CD1c-positive myeloid dendritic cell (primary cell): ENCODE measurements at regions not wholly inside any gene's neighbourhood (a gene's known extent, or its start where the extent isn't known, plus 50 kb on each side); places are given as distances from the start of the nearest gene placed in this dataset.
A peak's percentile ranks its signal among the peaks of the same experiment; 100 is the strongest.

Experiments used
- DNase-seq: peaks from one replicate; pipeline ENCODE4 v3.0.0-alpha.2; 2016; ENCODE audit errors: extremely low spot score

DNA sequence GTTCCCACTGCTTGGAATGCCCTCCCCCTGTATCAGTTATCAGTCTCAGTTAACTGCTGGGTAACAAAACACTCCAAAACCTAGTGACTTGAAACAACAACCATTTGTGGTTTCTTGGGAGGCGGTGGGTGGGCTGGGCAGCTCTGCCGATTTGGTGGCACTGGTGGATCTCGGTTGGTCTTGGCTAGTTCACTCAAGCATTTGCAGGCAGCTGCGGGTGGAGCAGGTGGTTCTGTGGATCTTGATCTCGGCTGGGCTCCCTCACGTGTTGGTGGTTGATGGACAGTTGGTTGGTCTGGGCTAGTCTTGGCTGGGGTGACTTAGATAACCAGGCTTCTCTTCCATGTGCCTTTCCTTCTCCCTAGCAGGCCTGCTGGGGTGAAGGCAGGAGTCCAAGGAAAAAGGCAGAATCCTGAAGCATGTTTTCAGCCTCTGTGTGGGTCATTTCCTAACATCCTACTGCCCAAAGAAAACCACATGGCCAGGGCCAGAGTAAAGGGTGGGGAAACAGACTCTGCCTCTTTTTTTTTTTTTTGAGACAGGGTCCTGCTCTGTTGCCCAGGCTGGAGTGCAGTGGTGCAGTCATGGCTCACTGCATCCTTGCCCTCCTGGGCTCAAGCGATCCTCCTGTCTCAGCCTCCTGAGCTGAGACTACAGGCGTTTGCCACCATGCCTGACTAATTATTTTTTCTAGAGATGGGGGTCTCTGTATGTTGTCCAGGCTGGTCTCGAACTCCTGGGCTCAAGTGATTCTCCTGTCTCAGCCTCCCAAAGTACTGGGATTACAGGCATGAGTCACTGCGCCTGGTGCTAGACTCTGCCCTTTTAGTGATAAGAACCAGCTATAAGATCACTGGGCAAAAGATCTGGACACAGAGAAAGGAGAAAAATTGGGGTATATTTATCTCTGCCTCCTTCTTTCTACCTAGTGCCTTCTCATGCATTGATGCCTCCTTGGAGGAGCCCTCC is 183.7 kb downstream of the RGS3 start:
- DNase-seq = no peak

DNA sequence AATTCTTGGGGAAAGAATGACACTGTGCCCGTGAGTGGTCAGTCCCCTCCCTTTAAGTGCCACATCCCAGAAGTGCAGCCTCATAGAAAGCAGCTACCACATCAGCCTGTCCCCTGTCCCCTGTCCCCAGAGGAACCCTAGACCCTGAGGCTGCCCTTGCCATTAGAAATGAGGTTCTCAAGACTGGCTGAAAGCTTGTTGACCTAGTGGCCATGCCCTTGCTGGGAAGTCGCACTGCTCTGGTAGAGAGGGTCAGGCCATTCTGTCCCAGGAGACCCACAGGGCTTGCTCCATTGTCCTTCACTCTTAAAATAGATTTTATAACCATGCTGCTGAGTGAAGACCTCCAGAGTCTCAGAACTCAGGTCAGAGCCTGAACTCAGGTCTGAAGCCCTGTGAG is 184.5 kb downstream of the RGS3 start:
- DNase-seq = no peak

DNA sequence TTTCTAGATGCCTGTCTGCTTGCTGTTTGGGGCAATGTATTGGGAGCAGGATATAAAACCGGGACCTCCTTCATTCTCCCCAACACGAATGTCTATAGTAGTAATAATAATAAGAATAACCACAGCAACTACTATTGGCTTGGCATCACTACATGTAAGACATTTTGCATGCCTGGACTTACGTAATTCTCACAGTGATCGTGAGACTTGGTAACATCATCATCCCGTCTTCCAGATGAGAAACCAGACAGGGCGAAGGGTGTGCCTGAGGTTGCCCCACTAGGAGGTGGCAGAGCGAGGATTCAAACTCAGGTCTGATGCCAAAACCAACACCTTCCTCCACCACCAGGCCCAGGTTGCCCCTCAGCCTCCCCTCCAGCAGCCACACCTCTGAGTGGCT is 185.1 kb downstream of the RGS3 start:
- DNase-seq = no peak

DNA sequence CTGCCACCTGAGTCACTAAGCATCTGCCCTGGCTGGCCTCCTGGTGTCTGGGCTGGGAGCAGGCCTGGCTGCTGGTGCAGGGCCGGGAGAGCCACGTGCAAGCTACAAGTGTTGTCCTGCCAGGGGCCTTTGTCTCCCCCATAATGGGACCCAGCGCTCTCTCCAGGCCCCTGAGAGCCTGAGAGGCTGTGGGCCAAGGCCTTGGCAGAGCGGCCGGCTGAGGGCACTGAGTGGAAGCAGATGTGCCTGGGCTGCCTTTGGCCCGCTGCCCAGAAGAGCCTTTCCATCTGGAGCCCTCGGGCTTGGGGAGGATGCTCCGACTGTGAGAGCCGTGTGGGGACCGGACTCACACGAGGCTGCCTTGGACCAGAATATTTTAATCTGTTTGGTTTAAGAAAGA is 185.5 kb downstream of the RGS3 start:
- DNase-seq = no peak

DNA sequence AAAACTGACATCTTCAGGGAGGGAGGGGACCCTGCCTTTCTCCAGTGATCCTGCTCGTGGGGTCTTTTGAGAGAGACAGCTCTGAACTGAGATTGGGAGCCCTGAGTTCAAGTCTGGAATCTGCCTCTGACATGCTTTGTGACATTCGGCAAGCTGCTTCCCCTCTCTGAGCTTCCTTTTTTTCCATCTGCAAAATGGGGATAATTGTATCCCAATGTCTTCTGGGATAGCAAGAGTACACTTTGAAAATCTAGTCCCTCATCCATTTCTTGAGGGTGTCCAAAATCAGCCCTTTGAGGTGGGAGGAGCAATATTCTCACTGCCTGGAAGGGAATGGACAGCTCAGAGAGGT is 186.3 kb downstream of the RGS3 start:
- no peak for DNase-seq

DNA sequence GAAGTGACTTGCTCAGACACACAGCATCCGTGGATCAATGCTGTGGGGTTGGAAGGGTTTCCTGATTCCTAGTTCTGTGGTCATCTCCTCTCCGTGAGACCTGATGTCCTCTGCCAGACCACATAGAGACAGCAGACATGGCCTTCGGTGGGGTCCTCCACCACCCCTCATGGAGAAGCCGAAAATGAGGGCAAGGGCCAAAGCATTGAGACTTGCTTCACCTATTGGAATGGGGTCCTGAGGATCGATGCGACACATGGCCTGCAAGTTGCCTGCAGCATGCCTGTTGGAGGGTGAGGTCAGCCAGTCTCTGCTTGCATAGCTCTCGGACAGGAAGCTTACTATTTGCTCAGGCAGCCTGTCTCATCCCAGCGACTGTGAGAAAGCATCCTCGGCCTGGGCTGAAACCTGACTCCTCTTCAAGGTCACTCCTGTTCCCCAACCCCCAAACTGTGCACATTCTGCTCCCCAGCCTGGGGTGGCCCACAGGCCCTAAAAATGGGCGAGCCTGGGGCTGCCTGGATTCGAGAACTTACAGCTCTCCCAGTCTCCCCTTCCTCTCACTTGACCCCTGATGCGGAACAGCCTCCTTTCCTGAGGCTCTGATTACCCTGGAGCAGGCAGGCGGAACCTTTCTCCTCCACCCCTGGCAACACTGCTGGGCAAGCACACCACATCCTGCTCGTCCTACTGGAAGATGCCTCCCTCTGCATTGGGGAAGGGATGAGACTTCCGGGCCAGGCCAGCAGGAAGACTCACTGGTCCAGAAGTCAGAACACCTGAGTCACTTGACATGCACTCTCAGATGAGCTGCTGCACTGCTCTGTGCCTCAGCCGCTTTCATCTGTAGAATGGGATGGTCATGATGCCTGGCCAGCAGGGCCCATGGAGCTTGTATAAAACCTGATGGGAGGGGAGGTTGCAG is 186.9 kb downstream of the RGS3 start:
- DNase-seq = no peak

DNA sequence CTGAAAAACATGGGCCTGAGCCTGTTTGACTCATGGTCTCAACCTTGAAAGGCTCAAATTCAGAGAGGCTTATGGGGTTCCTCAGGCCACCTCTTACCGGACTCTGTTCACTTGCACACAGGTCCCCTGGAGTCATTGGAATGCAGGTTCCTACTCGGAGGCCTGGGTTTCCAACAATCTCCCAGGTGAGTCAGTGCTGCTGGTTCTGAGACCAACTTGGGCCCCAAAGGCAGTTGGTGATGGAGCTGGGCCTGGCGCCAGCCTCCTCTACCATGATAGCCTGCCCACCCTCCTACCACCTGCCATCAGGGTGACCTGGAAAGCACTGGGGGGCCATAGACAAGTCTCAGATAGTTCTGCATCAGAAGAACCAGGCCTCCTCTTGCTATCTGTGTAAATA is 188.4 kb downstream of the RGS3 start:
- DNase-seq = no peak

DNA sequence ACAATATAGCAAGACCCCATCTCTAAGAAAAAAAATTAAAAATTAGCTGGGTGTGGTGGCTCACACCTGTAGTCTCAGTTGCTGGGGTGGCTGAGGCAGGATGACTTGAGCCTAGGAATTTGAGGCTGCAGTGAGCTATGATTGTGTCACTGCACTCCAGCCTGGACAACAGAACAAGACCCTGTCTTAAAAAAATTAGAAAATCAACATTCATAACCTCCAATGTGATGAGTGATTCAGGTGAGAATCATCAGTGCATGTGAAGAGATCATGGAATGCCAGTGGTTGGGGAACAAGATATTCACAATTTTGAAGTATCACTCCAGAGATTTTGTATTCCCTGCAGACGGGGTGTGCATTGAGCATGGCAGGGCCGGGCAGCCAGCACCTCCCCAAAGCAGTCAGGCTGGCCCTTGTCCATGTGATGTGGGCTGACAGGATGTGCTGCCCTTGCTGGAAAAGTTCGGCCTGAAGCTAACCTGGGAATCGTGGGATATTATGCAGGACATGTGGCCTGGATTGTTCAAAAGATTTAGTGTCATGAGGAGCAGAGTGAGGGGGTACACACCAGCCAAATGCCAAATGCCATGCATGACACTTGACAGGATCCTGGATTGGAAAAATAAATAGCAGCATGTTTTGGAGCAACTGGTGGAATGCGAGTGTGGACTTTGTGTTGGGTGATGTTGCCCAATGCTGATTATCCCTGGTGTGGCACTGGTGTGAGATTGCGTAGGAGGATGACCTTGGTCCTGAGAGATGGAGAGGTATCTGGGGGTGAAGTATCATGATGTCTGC is 189.0 kb downstream of the RGS3 start:
- DNase-seq = no peak

DNA sequence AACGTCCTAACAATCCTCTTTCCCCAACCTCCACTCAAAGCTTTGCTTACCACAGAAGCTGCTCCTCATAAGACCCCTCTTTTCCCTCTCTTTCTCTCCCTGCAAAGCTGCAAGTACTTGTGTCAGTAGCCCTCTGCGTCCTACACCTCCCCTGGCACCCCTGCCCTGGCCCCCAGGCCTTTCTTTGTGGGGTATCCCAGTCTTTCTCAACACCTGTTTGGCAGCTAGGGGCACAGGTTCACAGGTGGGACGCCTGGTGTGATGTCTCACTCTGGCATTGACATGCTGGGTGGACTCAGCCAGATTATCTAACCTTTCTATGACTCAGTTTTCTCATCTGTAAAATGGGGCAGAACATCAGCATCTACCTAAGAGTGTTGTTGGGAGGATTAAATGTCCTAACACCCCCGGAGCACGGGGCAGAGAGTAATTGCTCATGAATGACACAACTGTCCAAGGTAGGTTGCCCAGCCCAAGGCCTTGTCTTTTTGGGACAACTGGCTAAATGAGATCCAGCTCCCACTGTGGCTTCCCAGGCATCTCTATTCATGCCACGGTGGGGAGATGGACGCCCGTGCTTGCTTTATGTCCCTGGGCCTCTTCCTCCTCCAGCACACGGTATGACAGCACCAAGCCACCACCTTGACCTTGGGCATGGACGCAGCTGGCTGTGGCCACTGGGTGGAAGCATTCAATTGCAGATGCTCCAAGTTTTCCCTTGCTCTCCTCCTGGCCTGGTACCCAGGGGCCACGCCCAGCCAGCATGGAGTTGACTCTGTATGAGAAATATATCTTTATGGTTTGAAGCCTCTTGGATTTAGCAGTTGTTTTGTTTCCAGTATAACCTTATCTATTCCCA is 190.4 kb downstream of the RGS3 start:
- no peak for DNase-seq

DNA sequence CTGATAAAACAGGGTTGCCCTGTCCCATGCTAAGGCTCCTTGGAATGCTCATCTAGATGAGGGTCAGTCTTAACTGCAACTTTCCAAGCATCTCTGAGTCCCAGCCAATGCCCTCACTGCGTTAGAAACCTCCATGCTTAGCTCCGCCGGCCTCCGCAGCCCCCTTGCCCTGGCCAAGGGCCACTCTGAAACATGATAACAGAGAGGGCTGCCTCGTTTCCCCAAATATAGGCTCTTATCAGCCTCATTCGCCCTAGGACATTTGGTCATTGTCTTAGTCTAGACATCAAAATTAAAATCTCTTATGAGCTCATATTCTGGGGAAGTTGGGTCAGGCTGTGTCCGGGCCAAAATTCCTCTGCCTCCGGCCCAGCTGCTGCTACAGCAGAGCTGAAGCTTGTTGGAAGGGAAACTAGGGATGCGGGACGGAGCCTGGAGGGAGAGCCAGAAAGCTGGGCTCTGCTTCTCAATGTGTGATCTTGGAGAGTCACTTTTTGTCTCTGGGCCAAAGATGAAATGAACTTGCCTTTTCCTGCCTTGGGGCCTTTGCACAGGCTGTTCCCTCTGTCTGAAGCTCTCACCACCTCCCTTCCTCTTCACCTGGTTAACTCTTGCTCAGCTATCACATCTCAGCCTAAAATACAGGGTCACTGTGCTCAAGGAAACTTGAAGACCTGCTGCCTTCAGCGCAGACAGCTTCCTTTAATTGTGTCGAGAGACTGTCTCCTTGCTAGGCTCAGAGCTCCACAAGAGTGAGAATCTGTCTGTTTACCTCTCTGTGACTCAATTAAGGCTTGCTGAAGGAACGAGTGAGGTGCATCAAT is 191.3 kb downstream of the RGS3 start:
- DNase-seq = no peak

DNA sequence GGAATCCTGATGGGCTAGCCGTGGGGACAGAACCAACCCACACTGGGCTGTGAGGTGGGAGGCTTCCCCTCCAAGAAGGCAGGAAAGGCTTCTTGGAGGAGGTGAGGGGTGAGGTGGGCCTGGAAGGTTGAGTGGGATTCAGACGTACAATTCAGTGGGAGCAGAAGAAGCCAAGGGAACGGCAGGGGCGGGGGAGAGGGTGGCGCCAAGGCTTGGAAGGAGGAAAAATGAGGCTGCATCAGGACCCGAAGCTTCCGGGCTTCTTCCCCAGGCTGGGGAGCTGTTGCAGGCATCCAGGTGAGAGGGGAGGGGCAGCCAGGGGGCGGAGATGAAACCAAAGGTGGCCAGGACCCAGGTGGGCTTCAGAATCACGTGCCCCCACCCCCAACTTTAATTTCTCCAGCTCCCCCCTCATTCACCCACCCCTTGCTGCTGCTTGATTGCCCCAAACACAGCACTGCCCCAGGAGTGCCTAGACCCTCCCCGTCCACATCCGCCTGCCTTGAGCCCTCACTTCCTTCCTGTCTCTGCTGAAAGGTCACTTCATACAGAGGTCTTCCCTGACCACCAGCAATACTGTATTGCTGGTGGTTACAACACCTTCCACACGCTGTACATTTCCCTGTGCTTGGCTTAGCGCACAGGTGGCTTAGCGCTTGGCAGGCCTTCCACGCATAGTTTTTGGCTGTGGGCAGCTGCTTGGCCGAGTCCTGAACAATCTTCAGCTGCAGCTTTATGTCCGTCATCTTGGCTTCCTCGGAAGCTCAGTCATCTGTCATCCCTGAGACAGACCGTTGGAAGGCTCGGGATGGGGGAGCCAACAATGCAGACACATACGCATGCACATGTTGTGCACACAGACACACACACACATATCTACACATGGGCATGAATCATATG is 193.5 kb downstream of the RGS3 start:
- DNase-seq = peak; percentile 5

DNA sequence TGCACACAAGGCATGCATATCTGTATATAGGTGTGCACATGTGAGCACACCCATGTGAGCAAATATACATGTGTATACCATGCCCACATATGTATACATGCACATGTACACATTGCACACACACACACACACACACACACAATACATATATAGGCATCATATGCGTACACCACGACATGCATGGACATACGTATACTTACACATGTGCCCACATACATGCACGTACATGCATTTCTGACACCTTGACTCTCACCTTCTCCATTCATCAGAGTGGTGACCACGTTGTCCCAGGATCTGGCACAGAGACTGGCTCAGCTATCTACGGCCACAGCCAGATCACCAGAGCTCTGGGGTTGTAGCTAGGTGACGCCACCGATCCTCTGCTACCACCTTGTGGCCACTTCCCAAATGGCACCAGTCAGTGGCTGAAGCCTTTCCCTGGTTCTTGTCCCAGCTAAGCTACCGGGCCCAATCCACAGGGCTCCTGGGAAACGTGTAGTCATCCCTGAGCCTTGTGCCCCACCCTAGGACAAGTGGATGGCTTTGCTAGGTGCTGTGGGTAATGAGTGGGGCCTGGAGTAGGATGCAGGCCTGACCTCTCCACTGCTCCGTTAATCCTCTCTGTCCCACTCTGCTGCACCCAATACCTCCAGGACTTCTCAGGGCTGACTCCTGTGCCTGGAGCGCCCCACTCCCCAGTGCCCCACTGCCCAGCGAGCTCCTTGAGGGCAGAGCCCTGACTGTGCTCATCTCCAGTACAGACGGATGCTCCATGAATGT is 194.4 kb downstream of the RGS3 start:
- DNase-seq = peak; percentile 82

DNA sequence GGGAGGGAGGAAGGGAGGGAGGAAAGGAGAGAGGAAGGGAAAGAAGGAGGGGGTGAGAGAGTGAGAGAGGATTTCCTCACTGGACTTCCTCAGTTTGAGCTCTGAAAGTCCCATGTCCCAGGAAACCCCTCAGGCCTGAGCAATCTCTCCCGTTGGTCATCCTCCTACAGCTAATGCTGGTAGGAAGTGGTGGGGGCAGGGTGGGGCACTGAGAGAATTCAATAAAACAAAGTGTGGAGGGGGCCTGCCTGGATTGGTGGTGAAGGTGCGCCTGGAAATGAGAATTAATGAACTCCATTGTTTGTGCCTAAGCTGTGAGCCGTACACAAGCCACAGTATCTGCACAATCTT is 195.0 kb downstream of the RGS3 start:
- DNase-seq = peak; percentile 18

DNA sequence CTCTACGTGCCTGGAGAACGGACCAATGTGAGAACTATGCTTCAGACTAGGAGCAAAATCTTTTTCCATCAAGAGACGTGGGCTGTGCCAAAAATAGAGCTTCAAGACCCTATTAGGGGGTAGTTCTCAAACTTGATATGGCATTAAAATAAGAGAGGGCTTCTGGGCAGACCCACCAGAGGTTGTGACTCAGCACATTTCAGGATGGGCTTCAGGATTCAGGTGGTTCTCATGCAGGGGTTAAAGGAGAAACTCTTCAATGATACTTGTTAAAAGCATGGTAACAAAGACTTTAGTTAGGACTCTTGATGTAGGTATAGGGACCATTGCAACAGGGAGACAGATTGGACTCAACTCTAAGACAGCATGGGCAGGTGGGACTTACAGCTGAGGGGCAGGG is 195.5 kb downstream of the RGS3 start:
- no peak for DNase-seq

DNA sequence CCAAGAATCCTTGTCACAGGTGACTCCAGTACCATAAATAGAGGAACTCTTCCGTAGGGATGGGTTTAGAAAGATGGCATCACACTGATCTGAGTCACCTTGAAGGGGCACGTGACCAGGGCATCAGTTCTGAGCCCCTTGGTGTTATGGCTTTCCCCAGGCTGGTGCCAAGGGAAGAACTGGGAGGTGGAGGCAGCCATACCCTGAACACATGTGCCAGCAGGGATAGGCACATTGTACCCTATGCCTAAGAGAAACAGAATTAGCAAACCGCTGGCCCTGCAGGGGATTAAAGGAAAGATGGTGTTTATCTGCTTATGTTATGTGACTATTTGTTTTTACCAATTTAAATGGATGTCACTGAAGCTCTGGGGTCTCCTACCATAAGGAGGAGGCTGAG is 196.2 kb downstream of the RGS3 start:
- DNase-seq = no peak

DNA sequence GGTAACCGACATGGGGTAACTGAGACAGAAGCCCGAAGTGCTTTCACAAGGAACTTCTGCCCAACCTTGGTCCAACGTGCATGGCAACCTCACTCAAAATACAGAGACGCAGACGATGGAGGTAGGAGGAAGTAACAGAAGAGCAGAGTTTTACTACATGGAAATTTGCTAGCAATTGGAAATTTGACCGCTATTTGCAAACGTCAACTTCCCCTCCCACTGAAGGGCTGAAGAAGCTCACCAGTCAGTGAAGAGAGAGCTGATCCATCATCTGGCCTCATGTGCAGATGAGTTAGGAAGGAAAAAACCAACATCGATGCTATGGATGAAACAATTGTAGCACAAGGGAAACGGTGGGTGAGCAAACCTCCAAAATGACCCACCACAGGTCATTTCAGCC is 196.7 kb downstream of the RGS3 start:
- peak; percentile 6 for DNase-seq

DNA sequence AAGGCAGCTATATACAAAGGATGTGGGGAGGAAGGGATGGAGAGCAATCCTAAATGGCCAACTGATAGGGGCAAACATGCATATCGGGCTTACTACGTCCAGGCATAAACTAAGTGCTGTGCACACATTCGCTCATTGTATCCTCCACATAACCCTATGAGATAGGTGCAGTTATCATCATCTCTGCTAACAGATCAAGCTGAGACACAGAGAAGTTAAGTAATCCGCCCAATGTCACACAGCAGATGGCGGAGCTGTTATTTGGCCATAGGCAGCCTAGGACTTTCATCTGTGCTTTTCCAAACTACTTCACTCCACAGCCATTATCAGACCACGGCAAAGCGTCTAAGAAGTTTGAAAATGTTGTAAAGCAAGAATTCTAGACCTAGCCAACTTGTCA is 197.5 kb downstream of the RGS3 start:
- DNase-seq = no peak

DNA sequence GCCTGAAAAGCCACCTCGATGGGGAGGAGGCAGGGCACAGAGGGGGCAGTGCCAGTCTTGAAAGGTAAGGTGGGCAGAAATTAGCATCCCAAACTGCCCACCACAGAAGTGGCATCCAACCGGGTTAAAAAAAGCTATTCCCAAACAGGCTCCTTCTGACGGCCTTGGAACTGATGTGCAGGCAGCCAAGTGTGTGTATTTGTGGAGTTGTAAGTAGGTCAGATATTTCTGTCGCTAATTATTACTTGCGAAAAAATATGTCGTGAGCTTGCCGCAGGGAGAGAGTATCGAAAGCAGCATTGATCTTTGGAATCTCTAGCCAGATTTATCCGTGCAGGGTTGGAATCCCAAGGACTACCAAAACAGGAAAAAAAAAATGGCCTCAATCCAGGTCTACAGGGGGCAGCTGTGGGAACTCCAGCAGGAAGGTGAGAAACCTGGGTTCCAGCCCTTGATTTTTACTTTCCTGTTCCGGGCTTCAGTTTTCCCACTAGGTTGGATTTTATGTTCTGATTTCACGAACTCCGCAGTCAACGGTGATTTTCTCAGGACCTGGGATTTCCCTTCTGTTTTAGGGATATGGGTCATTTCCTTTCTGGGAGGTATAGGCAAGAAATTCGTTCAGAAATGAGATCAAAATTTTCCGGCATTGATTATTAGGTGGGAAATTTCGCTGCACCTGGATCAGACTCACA is 200.8 kb downstream of the RGS3 start:
- no peak for DNase-seq
